GM18505 (cell line): ENCODE measurements at regions not wholly inside any gene's neighbourhood (a gene's known extent, or its start where the extent isn't known, plus 50 kb on each side); places are given as distances from the start of the nearest gene placed in this dataset.
A peak's percentile ranks its signal among the peaks of the same experiment; 100 is the strongest.

Experiments used
- ATAC-seq: cut with Tn5 transposase; IDR thresholded peaks from one replicate; pipeline ENCODE4 v1.9.1; 2021; ENCODE audit not compliant: unreplicated experiment
- POLR2A ChIP-seq: IDR thresholded peaks from 4 replicates; pipeline ENCODE4 v1.6.1; 2011; ENCODE audit warnings: borderline replicate concordance; ENCODE audit not compliant: insufficient read depth, insufficient read length; ENCODE audit errors: extremely low read depth

DNA sequence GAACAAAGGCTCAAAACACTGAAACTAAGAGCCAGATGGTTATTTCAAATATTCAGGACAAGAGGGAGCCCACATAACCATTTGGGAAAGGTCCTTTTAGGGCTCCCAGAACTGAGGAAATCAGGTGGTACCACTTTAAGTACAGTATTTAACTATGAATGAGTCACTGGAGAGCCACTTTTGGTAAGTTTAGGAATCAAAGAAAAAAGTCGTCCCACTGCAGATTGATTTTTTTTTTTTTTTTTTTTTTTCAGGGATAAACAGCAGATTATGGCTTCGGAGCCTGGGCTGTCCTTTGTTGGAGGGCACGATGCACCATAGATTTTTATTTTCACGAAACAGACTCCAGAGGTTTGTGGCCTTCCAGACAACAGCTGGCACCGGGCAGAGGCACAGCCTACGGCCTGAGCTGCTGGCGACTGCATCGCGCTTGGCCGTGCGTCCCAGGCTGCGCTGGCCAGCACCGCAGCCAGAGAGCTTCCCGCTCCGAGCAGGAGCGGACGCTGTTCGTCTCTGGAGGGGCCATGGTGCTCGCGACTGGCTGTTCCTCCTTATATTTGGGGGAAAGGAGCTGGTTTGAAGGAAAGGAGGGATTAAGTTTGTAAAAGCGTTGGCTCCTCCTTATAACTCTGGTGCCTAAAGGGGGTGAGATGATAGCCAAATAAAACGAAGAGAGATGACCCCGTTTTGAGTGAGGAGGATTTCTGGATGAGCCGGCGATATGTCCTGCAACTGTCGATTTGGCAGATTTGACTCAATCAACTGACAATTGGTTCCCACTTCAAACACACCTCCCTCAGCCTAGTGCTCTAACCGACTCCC lies 152.9 kb upstream of the GOLIM4 start:
- no peak for TF ChIP-seq POLR2A
- ATAC-seq, result peak; percentile 7

- TF ChIP-seq POLR2A, result no peak
- ATAC-seq, result no peak
Measured at GRCh38 chr3:168241156-168241555, 145.4 kb upstream of the GOLIM4 start.

DNA sequence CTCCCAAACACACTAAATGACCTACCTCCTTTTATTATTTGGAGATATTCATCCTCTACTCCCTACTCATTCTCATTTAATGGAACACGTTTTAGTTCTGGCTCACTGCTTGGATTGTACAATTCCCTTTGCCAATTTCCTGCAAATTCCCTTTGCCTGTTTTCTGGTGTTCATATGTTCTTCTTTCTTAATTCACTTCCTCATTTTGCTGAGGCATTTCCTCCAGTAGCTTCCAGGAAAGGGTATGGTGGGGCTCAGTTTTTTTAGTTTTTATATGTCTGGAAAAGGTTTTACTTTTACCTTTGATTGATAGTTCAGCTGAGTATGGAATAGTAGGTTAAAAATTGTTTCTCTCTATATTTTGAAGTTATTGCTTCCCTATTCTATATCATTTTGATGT lies 143.6 kb upstream of the GOLIM4 start:
- no peak for TF ChIP-seq POLR2A
- no peak for ATAC-seq

- TF ChIP-seq POLR2A, result no peak
- no peak for ATAC-seq
Measured at GRCh38 chr3:168233001-168233400, 137.3 kb upstream of the GOLIM4 start.

DNA sequence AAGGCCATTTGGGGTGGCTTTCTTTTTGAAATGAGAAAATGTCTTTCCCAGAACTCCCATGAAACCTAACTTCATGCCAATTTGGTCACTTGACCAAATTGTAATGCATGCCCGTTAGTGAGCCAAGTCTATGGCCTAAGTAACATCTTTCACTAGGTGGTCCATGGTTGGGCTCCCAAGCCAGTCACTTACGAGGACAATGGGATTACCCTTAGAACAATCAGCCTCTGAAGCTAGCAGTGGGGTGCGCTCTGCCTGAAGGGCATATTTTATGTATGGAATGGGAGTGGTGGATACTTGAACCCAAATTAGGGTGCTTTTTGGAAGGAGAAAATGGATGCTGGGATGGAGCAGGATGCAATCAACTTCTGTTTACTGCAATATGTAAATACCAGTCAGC lies 127.4 kb upstream of the GOLIM4 start:
- ATAC-seq, result no peak
- no peak for TF ChIP-seq POLR2A

DNA sequence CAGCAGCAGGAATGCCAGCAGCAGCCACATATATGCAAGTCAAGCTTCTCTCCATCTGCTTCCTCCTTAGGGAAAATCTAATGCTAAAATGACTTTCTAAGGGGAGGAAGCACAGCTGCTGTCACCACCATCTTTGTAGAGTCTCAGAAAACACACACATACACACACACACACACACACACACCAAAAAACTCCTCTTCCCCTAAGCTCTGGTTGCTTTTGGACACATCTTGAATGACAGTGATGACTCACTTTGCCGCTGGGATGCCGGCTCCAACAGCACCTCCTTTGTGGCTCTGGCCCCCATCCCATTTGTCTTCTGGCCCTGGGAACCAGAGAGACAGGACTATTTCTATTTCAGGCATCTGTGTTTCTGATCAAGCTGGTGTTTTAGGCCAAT lies 124.8 kb upstream of the GOLIM4 start:
- no peak for TF ChIP-seq POLR2A
- no peak for ATAC-seq

GRCh38 chr3:168219530-168219929 lies 123.8 kb upstream of the GOLIM4 start:
- no peak for ATAC-seq
- TF ChIP-seq POLR2A, result no peak

GRCh38 chr3:168218600-168218999 lies 122.9 kb upstream of the GOLIM4 start:
- TF ChIP-seq POLR2A, result no peak
- ATAC-seq, result no peak

DNA sequence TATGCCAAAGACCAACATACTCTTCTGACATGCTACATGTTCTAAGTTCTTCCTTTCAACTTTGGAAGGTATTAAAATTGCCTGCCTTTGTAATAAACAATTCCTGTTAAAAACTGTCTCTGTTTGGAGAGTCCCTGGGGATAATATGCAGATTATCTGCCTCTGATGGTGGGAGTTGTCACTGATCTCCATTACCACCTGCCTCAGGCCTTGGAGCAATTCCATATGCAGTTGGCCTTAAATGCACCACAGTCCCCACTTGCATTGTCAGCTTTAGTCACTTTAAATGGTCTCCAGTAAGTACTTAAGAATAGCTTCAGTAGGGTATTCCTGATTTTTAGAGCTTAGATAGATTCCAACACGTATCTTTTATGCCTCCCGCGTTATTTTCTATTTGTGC lies 121.1 kb upstream of the GOLIM4 start:
- no peak for TF ChIP-seq POLR2A
- ATAC-seq, result no peak

- ATAC-seq, result peak; percentile 90
- TF ChIP-seq POLR2A, result no peak
Measured at GRCh38 chr3:168213920-168214319, 118.2 kb upstream of the GOLIM4 start.

- no peak for TF ChIP-seq POLR2A
- ATAC-seq, result no peak
Measured at GRCh38 chr3:168212664-168213285, 117.1 kb upstream of the GOLIM4 start.

DNA sequence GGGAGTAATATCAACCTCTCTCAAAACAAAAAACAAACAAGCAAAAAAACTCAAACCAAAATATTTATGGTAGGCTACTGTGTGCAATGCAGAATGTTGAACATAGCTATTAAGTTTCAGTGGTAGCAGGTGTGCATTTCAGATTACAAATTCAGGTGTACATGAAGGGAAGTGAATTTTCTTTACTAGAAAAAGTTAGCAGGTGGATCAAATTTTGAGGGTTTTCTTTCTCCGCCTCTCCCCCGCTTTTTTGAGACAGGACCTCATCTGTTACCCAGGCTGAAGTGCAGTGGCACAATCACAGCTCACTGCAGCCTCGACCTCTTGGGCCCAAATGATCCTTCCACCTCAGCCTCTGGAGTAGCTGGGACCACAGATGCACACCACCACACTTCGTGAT lies 109.7 kb upstream of the GOLIM4 start:
- TF ChIP-seq POLR2A, result no peak
- ATAC-seq, result no peak

DNA sequence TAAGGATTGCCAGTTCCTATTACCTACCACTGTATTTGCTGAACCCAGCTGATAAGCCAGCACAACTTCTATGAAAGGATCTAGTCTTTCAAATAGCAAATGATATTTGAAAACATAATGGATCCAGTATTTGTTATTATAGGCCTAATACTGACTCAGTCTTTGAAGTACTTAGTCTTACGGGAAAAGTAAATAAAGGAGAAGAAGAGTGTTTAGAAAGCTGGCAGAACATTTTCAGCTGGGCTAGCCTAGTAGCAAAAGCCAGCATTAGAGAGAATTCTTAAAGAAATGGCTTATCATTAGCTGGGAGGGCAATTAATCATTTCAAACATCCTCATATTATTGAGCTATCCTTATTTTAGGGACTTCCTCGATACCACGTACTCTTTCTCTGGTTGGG lies 101.4 kb upstream of the GOLIM4 start:
- TF ChIP-seq POLR2A, result no peak
- no peak for ATAC-seq

GRCh38 chr3:168191856-168192255 lies 96.1 kb upstream of the GOLIM4 start:
- TF ChIP-seq POLR2A, result no peak
- ATAC-seq, result no peak

DNA sequence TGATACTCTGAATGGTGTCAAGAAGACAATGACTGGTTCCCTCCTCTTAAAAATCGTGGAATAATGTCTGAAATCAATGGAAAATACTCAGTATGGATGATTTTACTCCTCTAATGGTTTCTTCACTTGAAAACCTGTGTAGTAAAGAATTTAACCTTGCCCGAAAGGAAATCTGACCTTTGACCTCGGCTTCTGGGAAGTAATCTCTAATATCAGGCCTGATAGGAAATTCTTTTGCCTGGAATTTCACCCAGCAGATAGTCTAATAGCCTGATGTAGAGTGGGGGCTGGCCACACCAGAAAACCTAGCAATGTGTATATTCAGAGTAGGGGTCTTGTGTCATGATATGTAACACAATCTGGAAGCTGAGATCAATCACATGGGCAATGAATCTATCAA lies 91.5 kb upstream of the GOLIM4 start:
- TF ChIP-seq POLR2A, result no peak
- ATAC-seq, result no peak

DNA sequence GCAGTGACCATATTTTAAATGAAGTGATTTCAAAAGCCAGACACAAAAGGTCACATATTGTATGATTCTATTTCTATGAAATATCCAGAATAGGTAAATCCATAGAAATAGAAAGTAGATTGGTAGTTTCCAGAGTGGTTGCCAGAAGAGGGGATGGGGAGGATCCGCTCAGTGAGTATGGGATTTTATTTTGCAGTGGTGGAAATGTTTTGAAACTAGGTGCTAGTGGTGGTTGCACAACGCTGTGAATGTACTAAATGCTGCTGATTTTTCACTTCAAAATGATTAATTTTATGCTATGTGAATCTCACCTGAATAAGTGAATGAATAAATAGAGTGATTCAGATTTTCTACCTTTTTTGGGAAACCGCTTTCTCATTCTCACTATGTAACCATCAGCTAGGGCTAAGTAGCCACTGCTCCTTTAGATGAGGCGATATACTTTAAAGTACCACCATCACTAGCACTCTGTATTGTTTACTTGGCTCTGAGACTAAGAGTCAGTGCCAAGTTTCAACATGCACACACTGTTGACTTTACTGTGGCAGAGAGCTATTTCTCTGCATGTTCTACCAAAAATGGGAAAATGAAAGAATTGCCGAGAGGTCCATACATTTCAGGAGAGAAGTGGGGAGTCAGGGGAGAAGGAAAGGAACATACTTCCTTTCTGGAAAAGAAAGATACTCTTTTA lies 90.7 kb upstream of the GOLIM4 start:
- TF ChIP-seq POLR2A, result no peak
- no peak for ATAC-seq
